HG02884 (cell line): ENCODE measurements at regions not wholly inside any gene's neighbourhood (a gene's known extent, or its start where the extent isn't known, plus 50 kb on each side); places are given as distances from the start of the nearest gene placed in this dataset.
"Not testable (repeated sequence)": the region's sequence is repeated elsewhere in the genome, so short reads cannot be mapped to it uniquely, and the experiment has no call there.

Experiments used
- ATAC-seq: cut with Tn5 transposase; IDR thresholded peaks from one replicate; pipeline ENCODE4 v1.9.1; 2021; ENCODE audit warnings: mild to moderate bottlenecking, moderate library complexity; ENCODE audit not compliant: unreplicated experiment

GRCh38 chr1:185478877-185479276, 161.8 kb upstream of the IVNS1ABP start:
- ATAC-seq, result no peak

- no peak for ATAC-seq
These were observed 160.9 kb upstream of the IVNS1ABP start for GRCh38 chr1:185477638-185478580.

- no peak for ATAC-seq
These were observed 157.6 kb upstream of the IVNS1ABP start for GRCh38 chr1:185474440-185475149.

GRCh38 chr1:185473186-185473585, 156.1 kb upstream of the IVNS1ABP start:
- no peak for ATAC-seq

GRCh38 chr1:185468626-185469025, 151.6 kb upstream of the IVNS1ABP start:
- no peak for ATAC-seq

- no peak for ATAC-seq
These were observed 150.1 kb upstream of the IVNS1ABP start for GRCh38 chr1:185467122-185467521.

GRCh38 chr1:185464777-185465176, 147.7 kb upstream of the IVNS1ABP start:
- no peak for ATAC-seq

GRCh38 chr1:185463433-185463832, 146.4 kb upstream of the IVNS1ABP start:
- ATAC-seq, result no peak

- no peak for ATAC-seq
These were observed 146.0 kb upstream of the IVNS1ABP start for GRCh38 chr1:185463011-185463410.

GRCh38 chr1:185460723-185461122, 143.7 kb upstream of the IVNS1ABP start:
- ATAC-seq, result not testable (repeated sequence)

- no peak for ATAC-seq
These were observed 142.1 kb upstream of the IVNS1ABP start for GRCh38 chr1:185459141-185459540.

- ATAC-seq, result no peak
These were observed 141.6 kb upstream of the IVNS1ABP start for GRCh38 chr1:185458670-185459069.

- no peak for ATAC-seq
These were observed 136.6 kb upstream of the IVNS1ABP start for GRCh38 chr1:185453496-185454192.

- ATAC-seq, result no peak
These were observed 133.9 kb upstream of the IVNS1ABP start for GRCh38 chr1:185450917-185451316.

GRCh38 chr1:185450060-185450788, 133.2 kb upstream of the IVNS1ABP start:
- no peak for ATAC-seq

GRCh38 chr1:185449378-185450059, 132.5 kb upstream of the IVNS1ABP start:
- ATAC-seq, result no peak

- ATAC-seq, result no peak
These were observed 131.6 kb upstream of the IVNS1ABP start for GRCh38 chr1:185448591-185449186.

GRCh38 chr1:185446131-185446530, 129.1 kb upstream of the IVNS1ABP start:
- no peak for ATAC-seq

- no peak for ATAC-seq
These were observed 128.6 kb upstream of the IVNS1ABP start for GRCh38 chr1:185445594-185445993.

- ATAC-seq, result no peak
These were observed 127.6 kb upstream of the IVNS1ABP start for GRCh38 chr1:185444676-185445075.
